ENCODE measurements at regions not wholly inside any gene's neighbourhood (a gene's known extent, or its start where the extent isn't known, plus 50 kb on each side); places are given as distances from the start of the nearest gene placed in this dataset.

DNA sequence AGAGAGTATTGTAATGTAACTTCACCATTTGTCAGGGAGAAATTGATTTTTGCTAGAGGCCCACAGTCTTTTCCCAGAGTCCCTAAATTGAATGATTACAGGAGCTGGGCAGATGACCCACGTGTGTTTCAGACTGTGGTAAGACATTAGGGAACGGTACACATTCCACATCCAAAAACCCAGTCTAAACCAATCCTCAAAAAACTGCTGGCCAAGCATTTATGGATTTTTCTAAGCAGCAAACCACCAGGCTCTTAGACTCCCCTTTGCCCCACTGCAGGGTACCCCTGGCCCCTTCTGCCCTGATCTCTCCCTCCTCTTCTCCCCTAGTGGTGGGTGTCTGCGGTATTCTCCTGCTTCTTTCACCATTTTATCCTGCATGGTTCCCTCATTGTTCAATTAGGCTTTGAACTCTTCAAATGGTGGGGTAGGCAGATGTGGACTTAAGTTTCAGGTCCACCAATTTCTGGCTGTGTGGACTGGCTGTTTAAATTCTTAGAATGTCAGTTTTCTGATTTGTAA lies 135.5 kb upstream of the SORCS3 start:
- no peaks in the 10 kb centered on the region for H3K36me3 ChIP-seq (ENCODE audit: insufficient read depth, low read length)
- no peak for DNase-seq (ENCODE audit: low read depth, low spot score)
- no peak overlapping the region for H3K4me3 ChIP-seq
- TF ChIP-seq POLR2AphosphoS5 (IDR thresholded peaks at IDR 0.05; ENCODE audit: borderline replicate concordance, low read depth, low read length), result no peak
- no peak for TF ChIP-seq EZH2 (IDR thresholded peaks at IDR 0.05)
- TF ChIP-seq FOXP2 (optimal IDR thresholded peaks at IDR 0.05; ENCODE audit: control extremely low read depth, extremely low read length, insufficient read depth), result no peak
- H3K9ac ChIP-seq (ENCODE audit: insufficient read length), result no peak overlapping the region
- no peaks in the 10 kb centered on the region for H3K9me3 ChIP-seq (ENCODE audit: low read depth, low read length)
- H3K27ac ChIP-seq, result no peak overlapping the region

DNA sequence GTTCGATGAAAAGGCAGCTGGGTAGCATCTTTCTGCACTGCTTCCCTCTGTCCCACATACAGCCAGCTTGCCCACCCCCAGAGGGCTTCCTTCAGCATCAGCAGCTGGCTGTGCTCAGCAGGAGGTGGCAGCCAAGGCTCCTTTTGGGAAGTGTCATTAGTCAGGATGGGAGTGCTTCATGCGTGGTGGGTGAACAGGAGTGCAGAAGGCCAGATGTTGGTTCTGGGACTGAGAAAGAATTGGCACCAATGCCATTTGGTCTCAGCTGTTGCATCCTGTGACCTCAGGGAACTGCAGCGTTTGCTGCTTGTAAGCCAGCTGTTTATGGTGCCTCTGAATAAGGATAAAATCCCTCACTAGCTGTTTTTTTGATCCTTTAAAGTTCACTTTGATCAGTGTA lies 131.1 kb upstream of the SORCS3 start:
- Histone ChIP-seq H3K27ac (no peak overlapping the region), H3K36me3 (ENCODE audit: insufficient read depth, low read length) (no peaks in the 10 kb centered on the region), H3K9ac (ENCODE audit: insufficient read length) (no peak overlapping the region), H3K4me3 (no peak overlapping the region), H3K9me3 (ENCODE audit: low read depth, low read length) (no peaks in the 10 kb centered on the region)
- no peak for DNase-seq (ENCODE audit: low read depth, low spot score)
- no peak for TF ChIP-seq EZH2 (IDR thresholded peaks at IDR 0.05)
- TF ChIP-seq POLR2AphosphoS5 (IDR thresholded peaks at IDR 0.05; ENCODE audit: borderline replicate concordance, low read depth, low read length), result no peak
- TF ChIP-seq FOXP2 (optimal IDR thresholded peaks at IDR 0.05; ENCODE audit: control extremely low read depth, extremely low read length, insufficient read depth), result no peak

DNA sequence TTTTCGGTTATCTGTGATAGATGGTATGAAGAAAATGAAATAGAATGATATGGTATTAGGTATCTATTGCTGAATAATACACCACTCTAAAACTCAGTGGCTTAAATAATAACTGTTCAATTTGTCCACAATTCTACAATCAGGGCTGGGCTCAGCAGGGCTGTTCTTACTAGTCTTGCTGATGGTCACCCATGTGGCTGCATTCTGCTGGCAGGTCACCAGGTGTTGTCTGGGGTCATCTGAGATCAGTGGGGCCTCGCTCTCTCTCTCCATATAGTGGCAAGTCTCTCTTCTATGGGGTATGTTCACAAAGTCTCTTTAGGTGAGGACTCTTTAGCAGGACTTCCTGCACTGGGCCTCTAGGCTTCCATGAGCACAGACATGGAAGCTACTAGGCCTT lies 130.4 kb upstream of the SORCS3 start:
- Histone ChIP-seq H3K4me3 (no peak overlapping the region), H3K9ac (ENCODE audit: insufficient read length) (no peak overlapping the region), H3K36me3 (ENCODE audit: insufficient read depth, low read length) (no peaks in the 10 kb centered on the region), H3K9me3 (ENCODE audit: low read depth, low read length) (no peaks in the 10 kb centered on the region), H3K27ac (no peak overlapping the region)
- no peak for DNase-seq (ENCODE audit: low read depth, low spot score)
- TF ChIP-seq EZH2 (IDR thresholded peaks at IDR 0.05) (no peak), POLR2AphosphoS5 (IDR thresholded peaks at IDR 0.05; ENCODE audit: borderline replicate concordance, low read depth, low read length) (no peak), FOXP2 (optimal IDR thresholded peaks at IDR 0.05; ENCODE audit: control extremely low read depth, extremely low read length, insufficient read depth) (no peak)

DNA sequence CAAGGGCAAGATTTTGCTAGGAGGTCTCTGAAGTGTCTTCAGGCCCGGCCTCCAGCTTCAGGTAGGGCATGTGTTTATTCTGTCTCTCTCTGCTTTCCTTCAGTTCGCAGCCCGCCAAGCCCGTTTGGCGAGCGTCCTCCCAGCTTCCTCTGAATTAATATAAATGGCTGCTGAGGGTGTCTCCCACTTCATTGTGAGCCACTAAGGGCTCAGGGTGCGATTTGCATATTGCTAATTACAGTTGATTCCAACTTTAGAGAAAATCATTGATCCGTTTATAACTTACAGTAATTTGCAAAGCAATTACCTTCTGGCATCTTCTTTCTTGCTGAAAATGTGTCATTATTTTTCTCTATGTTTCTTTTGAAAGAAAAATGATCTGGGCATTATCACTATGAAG lies 128.3 kb upstream of the SORCS3 start:
- H3K9me3 ChIP-seq (ENCODE audit: low read depth, low read length), result no peaks in the 10 kb centered on the region
- no peak for TF ChIP-seq EZH2 (IDR thresholded peaks at IDR 0.05)
- TF ChIP-seq FOXP2 (optimal IDR thresholded peaks at IDR 0.05; ENCODE audit: control extremely low read depth, extremely low read length, insufficient read depth), result no peak
- TF ChIP-seq POLR2AphosphoS5 (IDR thresholded peaks at IDR 0.05; ENCODE audit: borderline replicate concordance, low read depth, low read length), result no peak
- no peak for DNase-seq (ENCODE audit: low read depth, low spot score)
- H3K9ac ChIP-seq (ENCODE audit: insufficient read length), result no peak overlapping the region
- H3K36me3 ChIP-seq (ENCODE audit: insufficient read depth, low read length), result no peaks in the 10 kb centered on the region
- H3K4me3 ChIP-seq, result no peak overlapping the region
- no peak overlapping the region for H3K27ac ChIP-seq

DNA sequence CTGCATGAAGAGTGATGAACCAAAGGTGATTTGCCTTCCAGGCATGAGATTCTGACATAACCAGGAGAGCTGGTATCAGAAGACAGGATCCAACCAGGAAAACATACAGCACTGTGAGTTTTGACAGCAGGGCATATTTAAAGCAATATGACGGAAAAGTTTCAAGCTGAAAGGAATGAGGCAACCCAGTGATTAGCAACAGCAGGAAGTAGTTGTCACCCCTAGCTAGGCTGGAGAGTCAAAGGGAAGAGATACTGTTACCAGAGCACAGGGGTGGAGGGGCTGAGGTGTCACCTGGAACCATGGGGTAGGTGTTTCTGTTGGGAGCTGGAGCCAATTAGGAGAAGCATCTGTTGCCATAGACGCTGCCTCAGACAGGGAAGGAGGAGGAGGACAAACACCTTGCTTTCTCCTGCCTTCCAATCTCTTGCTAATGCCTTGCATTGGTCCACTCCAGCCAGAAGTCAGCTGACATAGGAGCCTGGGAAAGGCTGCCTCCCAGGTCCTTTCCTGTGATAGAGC lies 125.4 kb upstream of the SORCS3 start:
- no peak for TF ChIP-seq POLR2AphosphoS5 (IDR thresholded peaks at IDR 0.05; ENCODE audit: borderline replicate concordance, low read depth, low read length)
- TF ChIP-seq EZH2 (IDR thresholded peaks at IDR 0.05), result no peak
- TF ChIP-seq FOXP2 (optimal IDR thresholded peaks at IDR 0.05; ENCODE audit: control extremely low read depth, extremely low read length, insufficient read depth), result no peak
- no peak overlapping the region for H3K4me3 ChIP-seq
- H3K27ac ChIP-seq, result no peak overlapping the region
- H3K9ac ChIP-seq (ENCODE audit: insufficient read length), result no peak overlapping the region
- DNase-seq (ENCODE audit: low read depth, low spot score), result no peak
- no peaks in the 10 kb centered on the region for H3K9me3 ChIP-seq (ENCODE audit: low read depth, low read length)
- no peaks in the 10 kb centered on the region for H3K36me3 ChIP-seq (ENCODE audit: insufficient read depth, low read length)

DNA sequence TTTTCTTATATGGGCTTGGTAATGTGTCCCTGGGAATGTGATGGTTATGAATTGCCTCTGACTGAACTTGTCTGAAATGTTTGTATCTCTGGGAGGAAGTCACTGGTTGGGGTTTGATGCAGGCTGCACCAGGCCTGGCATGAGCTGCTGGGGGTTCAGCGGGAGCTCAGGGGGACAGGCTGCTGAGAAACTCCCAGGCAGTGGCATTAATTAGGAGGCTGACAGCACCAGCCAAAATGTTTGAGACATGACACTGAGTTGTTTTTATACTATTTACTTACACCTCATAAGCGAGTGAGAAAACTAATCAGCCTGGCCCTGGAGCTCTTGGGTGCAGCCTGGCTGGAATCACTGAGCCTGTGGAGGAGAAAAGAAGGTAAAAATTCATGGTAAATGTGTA lies 124.1 kb upstream of the SORCS3 start:
- H3K9me3 ChIP-seq (ENCODE audit: low read depth, low read length), result no peaks in the 10 kb centered on the region
- no peak for DNase-seq (ENCODE audit: low read depth, low spot score)
- H3K4me3 ChIP-seq, result no peak overlapping the region
- no peaks in the 10 kb centered on the region for H3K36me3 ChIP-seq (ENCODE audit: insufficient read depth, low read length)
- H3K27ac ChIP-seq, result no peak overlapping the region
- no peak overlapping the region for H3K9ac ChIP-seq (ENCODE audit: insufficient read length)
- no peak for TF ChIP-seq FOXP2 (optimal IDR thresholded peaks at IDR 0.05; ENCODE audit: control extremely low read depth, extremely low read length, insufficient read depth)
- TF ChIP-seq EZH2 (IDR thresholded peaks at IDR 0.05), result no peak
- no peak for TF ChIP-seq POLR2AphosphoS5 (IDR thresholded peaks at IDR 0.05; ENCODE audit: borderline replicate concordance, low read depth, low read length)

DNA sequence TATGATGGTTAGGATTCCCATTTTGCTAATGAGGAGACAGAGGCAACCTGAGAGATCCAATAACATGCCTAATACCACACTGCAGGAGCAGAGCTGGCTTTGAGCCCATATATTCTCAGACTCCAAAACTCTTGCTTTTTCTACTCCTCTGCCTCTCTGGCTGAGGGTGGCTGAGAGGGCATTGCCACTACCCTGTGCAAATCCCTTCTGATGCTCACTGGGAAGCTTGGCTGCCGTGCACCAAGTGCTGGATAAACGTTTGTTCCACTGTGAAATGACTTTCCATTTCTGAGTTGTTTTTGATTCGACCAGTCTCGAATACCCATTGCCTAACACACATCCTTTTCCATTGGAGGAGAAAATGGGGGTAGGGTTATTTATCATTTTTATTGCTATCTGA lies 123.1 kb upstream of the SORCS3 start:
- no peak for DNase-seq (ENCODE audit: low read depth, low spot score)
- Histone ChIP-seq H3K27ac (no peak overlapping the region), H3K9ac (ENCODE audit: insufficient read length) (no peak overlapping the region), H3K4me3 (no peak overlapping the region), H3K9me3 (ENCODE audit: low read depth, low read length) (no peaks in the 10 kb centered on the region), H3K36me3 (ENCODE audit: insufficient read depth, low read length) (no peaks in the 10 kb centered on the region)
- TF ChIP-seq FOXP2 (optimal IDR thresholded peaks at IDR 0.05; ENCODE audit: control extremely low read depth, extremely low read length, insufficient read depth) (no peak), POLR2AphosphoS5 (IDR thresholded peaks at IDR 0.05; ENCODE audit: borderline replicate concordance, low read depth, low read length) (no peak), EZH2 (IDR thresholded peaks at IDR 0.05) (no peak)

DNA sequence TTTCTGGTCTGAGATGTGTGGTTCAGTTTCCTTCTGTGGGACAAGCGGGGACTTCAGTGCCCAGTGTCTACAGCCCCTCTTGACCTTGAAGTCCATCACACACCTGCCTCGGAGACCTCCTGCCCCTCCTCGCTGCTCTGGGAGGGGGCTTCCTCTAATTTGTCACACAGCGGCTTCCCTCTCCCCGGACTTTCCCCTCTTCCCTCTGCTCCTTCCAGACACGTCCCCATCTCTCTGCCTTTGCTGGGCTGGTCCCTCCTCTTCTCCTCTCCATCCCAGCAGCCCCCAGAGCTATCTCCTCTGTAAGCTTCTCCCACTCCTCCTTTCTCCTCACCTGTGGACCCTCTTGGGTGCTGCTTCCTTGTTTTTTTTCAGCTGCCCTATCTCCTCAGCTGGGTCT lies 122.2 kb upstream of the SORCS3 start:
- H3K4me3 ChIP-seq, result no peak overlapping the region
- no peak overlapping the region for H3K9ac ChIP-seq (ENCODE audit: insufficient read length)
- no peaks in the 10 kb centered on the region for H3K9me3 ChIP-seq (ENCODE audit: low read depth, low read length)
- H3K27ac ChIP-seq, result no peak overlapping the region
- H3K36me3 ChIP-seq (ENCODE audit: insufficient read depth, low read length), result no peaks in the 10 kb centered on the region
- DNase-seq (ENCODE audit: low read depth, low spot score), result no peak
- TF ChIP-seq FOXP2 (optimal IDR thresholded peaks at IDR 0.05; ENCODE audit: control extremely low read depth, extremely low read length, insufficient read depth) (no peak), POLR2AphosphoS5 (IDR thresholded peaks at IDR 0.05; ENCODE audit: borderline replicate concordance, low read depth, low read length) (no peak), EZH2 (IDR thresholded peaks at IDR 0.05) (no peak)

DNA sequence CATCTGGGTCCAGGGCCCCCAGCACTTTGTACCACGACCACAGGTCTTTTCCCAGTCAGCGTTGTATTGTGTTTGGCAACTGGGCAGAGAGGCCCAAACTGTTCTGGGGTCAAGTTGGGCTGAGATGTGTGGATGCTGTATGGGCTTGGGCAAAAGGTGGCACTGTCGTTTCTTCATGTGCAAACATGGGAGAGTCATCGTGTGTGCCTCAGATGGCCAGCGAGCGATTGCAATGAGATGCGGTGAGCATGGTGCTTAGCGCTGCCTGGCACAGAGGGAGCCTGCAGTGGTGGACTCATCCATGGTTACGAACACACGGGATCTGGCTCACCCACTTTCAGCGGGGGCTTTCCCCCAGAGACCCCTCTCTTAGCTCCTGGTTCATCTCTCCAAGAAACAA lies 120.4 kb upstream of the SORCS3 start:
- DNase-seq (ENCODE audit: low read depth, low spot score), result no peak
- H3K36me3 ChIP-seq (ENCODE audit: insufficient read depth, low read length), result no peaks in the 10 kb centered on the region
- H3K27ac ChIP-seq, result no peak overlapping the region
- no peak overlapping the region for H3K4me3 ChIP-seq
- no peaks in the 10 kb centered on the region for H3K9me3 ChIP-seq (ENCODE audit: low read depth, low read length)
- TF ChIP-seq EZH2 (IDR thresholded peaks at IDR 0.05), result no peak
- no peak for TF ChIP-seq FOXP2 (optimal IDR thresholded peaks at IDR 0.05; ENCODE audit: control extremely low read depth, extremely low read length, insufficient read depth)
- no peak for TF ChIP-seq POLR2AphosphoS5 (IDR thresholded peaks at IDR 0.05; ENCODE audit: borderline replicate concordance, low read depth, low read length)
- no peak overlapping the region for H3K9ac ChIP-seq (ENCODE audit: insufficient read length)

All from SK-N-MC (cell line).